ENCODE measurements at regions not wholly inside any gene's neighbourhood (a gene's known extent, or its start where the extent isn't known, plus 50 kb on each side); places are given as distances from the start of the nearest gene placed in this dataset.

GRCh38 chr1:213684454-213684853, 303.3 kb upstream of the PROX1 start:
- TF ChIP-seq CTCF (IDR thresholded peaks at IDR 0.05) (no peak), POLR2AphosphoS5 (IDR thresholded peaks at IDR 0.05; ENCODE audit: low read depth, low read length) (no peak), TCF7L2 (IDR thresholded peaks at IDR 0.05; ENCODE audit: low read depth, low read length) (no peak), REST (IDR thresholded peaks at IDR 0.05; ENCODE audit: insufficient read depth in 1 of 2, low read depth in 2 of 2, low read length in 1 of 2) (no peak), SIN3A (IDR thresholded peaks at IDR 0.05; ENCODE audit: borderline replicate concordance, insufficient read depth, low read depth, low read length) (no peak)

Data from Panc1 (cell line).